OCI-LY7 (cell line): ENCODE measurements at regions not wholly inside any gene's neighbourhood (a gene's known extent, or its start where the extent isn't known, plus 50 kb on each side); places are given as distances from the start of the nearest gene placed in this dataset.
A peak's percentile ranks its signal among the peaks of the same experiment; 100 is the strongest.

Experiments used
- BruUV-seq: library from RNA; stranded (reverse); fragments of 400-500 nt; replicated peaks from 2 replicates; lab custom pipeline; 2021; lab: Mats Ljungman, UMichigan
- CTCF ChIA-PET: fragments of 300-600 bp; sonication (Branson Sonifier 250); formaldehyde crosslinking; loops from one replicate; lab custom pipeline; 2022; ENCODE audit warnings: antibody characterized with exemption; ENCODE audit not compliant: unreplicated experiment; lab: Charles Lee
- POLR2A ChIA-PET: fragments of 300-600 bp; sonication (Branson Sonifier 250); formaldehyde crosslinking; loops from one replicate; lab custom pipeline; 2022; ENCODE audit warnings: antibody characterized with exemption; lab: Charles Lee
- DNase-seq: peaks from one replicate; pipeline ENCODE4 v3.0.0-alpha.2; 2015; ENCODE audit warnings: low spot score
- H2AFZ ChIP-seq: fragments of 200-600 bp; sonication (generic), shearing (Covaris generic); 2 replicates; pipeline ENCODE4 v1.6.1; 2014; ENCODE audit warnings: mild to moderate bottlenecking, antibody characterized with exemption, low read length, moderate library complexity
- H3K27ac ChIP-seq: fragments of 200-600 bp; sonication (generic); 2 replicates; pipeline ENCODE4 v1.5.1; 2014; ENCODE audit warnings: mixed run types, low read depth, mild to moderate bottlenecking, moderate library complexity, low read length, inconsistent platforms; ENCODE audit not compliant: poor library complexity, severe bottlenecking
- H3K36me3 ChIP-seq: fragments of 200-600 bp; sonication (generic); 2 replicates; pipeline ENCODE4 v1.6.1; 2014; ENCODE audit warnings: mild to moderate bottlenecking, antibody characterized with exemption, low read length, moderate library complexity, mixed read lengths; ENCODE audit not compliant: insufficient read depth
- H3K4me1 ChIP-seq: fragments of 200-600 bp; sonication (generic); 2 replicates; pipeline ENCODE4 v1.5.1; 2014; ENCODE audit warnings: mild to moderate bottlenecking, low read length; ENCODE audit not compliant: insufficient read depth, poor library complexity, severe bottlenecking
- H3K4me2 ChIP-seq: fragments of 200-600 bp; sonication (generic); 2 replicates; pipeline ENCODE4 v1.6.1; 2014; ENCODE audit warnings: mild to moderate bottlenecking, low read length
- H3K4me3 ChIP-seq: fragments of 200-600 bp; sonication (generic); 2 replicates; pipeline ENCODE4 v1.5.1; 2014; ENCODE audit warnings: mild to moderate bottlenecking, low read depth, low read length; ENCODE audit not compliant: poor library complexity, severe bottlenecking
- H3K79me2 ChIP-seq: fragments of 200-600 bp; sonication (generic); 2 replicates; pipeline ENCODE4 v1.6.1; 2016; ENCODE audit warnings: low read depth, mild to moderate bottlenecking, low read length, moderate library complexity, mixed read lengths; ENCODE audit not compliant: insufficient read depth
- H3K9me2 ChIP-seq: fragments of 200-600 bp; sonication (generic); 2 replicates; pipeline ENCODE4 v1.6.1; 2016; ENCODE audit warnings: mild to moderate bottlenecking, low read length, mixed read lengths; ENCODE audit not compliant: insufficient read depth
- H3K9me3 ChIP-seq: fragments of 200-600 bp; sonication (generic); 2 replicates; pipeline ENCODE4 v1.6.1; 2014; ENCODE audit warnings: mild to moderate bottlenecking, mixed run types, low read length, mixed read lengths
- H4K20me1 ChIP-seq: fragments of 200-600 bp; sonication (generic); 2 replicates; pipeline ENCODE4 v1.6.1; 2014; ENCODE audit warnings: mild to moderate bottlenecking, antibody characterized with exemption, low read length, moderate library complexity, mixed read lengths; ENCODE audit not compliant: insufficient read depth
- CTCF ChIP-seq: fragments of 200-600 bp; sonication (generic); conservative IDR thresholded peaks from 2 replicates; pipeline ENCODE4 v1.5.1; 2014; ENCODE audit warnings: mild to moderate bottlenecking, antibody characterized with exemption, low read length, moderate library complexity, mixed read lengths
- EZH2phosphoT487 ChIP-seq: fragments of 200-600 bp; sonication (generic); IDR thresholded peaks from 2 replicates; pipeline ENCODE4 v1.6.1; 2018; ENCODE audit warnings: low read depth, borderline replicate concordance, mild to moderate bottlenecking, mixed run types, antibody characterized with exemption, low read length, moderate library complexity, mixed read lengths
- intact Hi-C: fragments of 100-400 bp; cut with micrococcal nuclease; formaldehyde crosslinking; loops from one replicate; pipeline ENCODE4 v1.10.0; 2022; ENCODE audit not compliant: unreplicated experiment

- no peak overlapping the region for H3K4me3 ChIP-seq
- H3K9me2 ChIP-seq: no peaks in the 10 kb centered on the region
- POLR2A ChIA-PET: interaction anchor here (0.6 kb wide), 1 partner anchor 336 kb away, joined by 3 read pairs; no protein-coding TSS in a partner anchor
- no peak overlapping the region for H3K27ac ChIP-seq
- intact Hi-C loops: no loop called here
- no peaks in the 10 kb centered on the region; the same call in 1 of the 2 replicates for H3K36me3 ChIP-seq
- CTCF ChIA-PET: no interaction called here
- no peaks in the 10 kb centered on the region for H4K20me1 ChIP-seq
- peaks cover 8% of the 10 kb centered on the region; the same call in 1 of the 2 replicates for H3K9me3 ChIP-seq
- BruUV-seq: no TSS peak
- H3K4me1 ChIP-seq: no peaks in the 10 kb centered on the region
- no peak overlapping the region for H3K4me2 ChIP-seq
- DNase-seq: no peak
- H2AFZ ChIP-seq: peak overlapping the region; percentile 49; the same call in 1 of the 2 replicates
- H3K79me2 ChIP-seq: no peaks in the 10 kb centered on the region
- no peak for TF ChIP-seq EZH2phosphoT487
- TF ChIP-seq CTCF: no peak
Measured at GRCh38 chr17:14468858-14469257, 168.0 kb downstream of the HS3ST3B1 start.

- no peaks in the 10 kb centered on the region for H3K79me2 ChIP-seq
- H2AFZ ChIP-seq: no peak overlapping the region
- ChIA-PET POLR2A (no interaction called here), CTCF (no interaction called here)
- no peak for DNase-seq
- no peaks in the 10 kb centered on the region for H3K9me2 ChIP-seq
- H3K9me3 ChIP-seq: no peaks in the 10 kb centered on the region
- no peak overlapping the region for H3K4me3 ChIP-seq
- intact Hi-C loops: no loop called here
- no peaks in the 10 kb centered on the region for H4K20me1 ChIP-seq
- no peak for TF ChIP-seq EZH2phosphoT487
- no peak for TF ChIP-seq CTCF
- no peak overlapping the region for H3K4me2 ChIP-seq
- BruUV-seq: no TSS peak
- H3K4me1 ChIP-seq: peaks cover 25% of the 10 kb centered on the region
- H3K36me3 ChIP-seq: no peaks in the 10 kb centered on the region
- H3K27ac ChIP-seq: no peak overlapping the region
Measured at GRCh38 chr17:14461227-14461548, 160.3 kb downstream of the HS3ST3B1 start.

GRCh38 chr17:14460516-14461226 lies 159.8 kb downstream of the HS3ST3B1 start:
- POLR2A ChIA-PET: interaction anchor here (0.8 kb wide), 1 partner anchor 19 kb away, joined by 3 read pairs; no protein-coding TSS in a partner anchor
- BruUV-seq: no TSS peak
- no peak overlapping the region for H3K4me2 ChIP-seq

More at GRCh38 chr17:14460516-14461226, 159.8 kb downstream of the HS3ST3B1 start:
- Histone ChIP-seq H3K4me3 (no peak overlapping the region), H2AFZ (peak overlapping the region; percentile 60), H3K27ac (no peak overlapping the region), H3K4me1 (peaks cover 25% of the 10 kb centered on the region), H4K20me1 (no peaks in the 10 kb centered on the region), H3K9me2 (no peaks in the 10 kb centered on the region), H3K36me3 (no peaks in the 10 kb centered on the region), H3K9me3 (no peaks in the 10 kb centered on the region), H3K79me2 (no peaks in the 10 kb centered on the region)
- CTCF ChIA-PET: no interaction called here
- DNase-seq: no peak
- intact Hi-C loops: no loop called here
- TF ChIP-seq EZH2phosphoT487 (no peak), CTCF (no peak)
